NCI-H146 (cell line): ENCODE measurements at regions not wholly inside any gene's neighbourhood (a gene's known extent, or its start where the extent isn't known, plus 50 kb on each side); places are given as distances from the start of the nearest gene placed in this dataset.
"Not testable (repeated sequence)": the region's sequence is repeated elsewhere in the genome, so short reads cannot be mapped to it uniquely, and the experiment has no call there.

Experiments used
- DNase-seq: peaks from one replicate; lab custom pipeline; 2025; lab: John Stamatoyannopoulos, UW

DNA sequence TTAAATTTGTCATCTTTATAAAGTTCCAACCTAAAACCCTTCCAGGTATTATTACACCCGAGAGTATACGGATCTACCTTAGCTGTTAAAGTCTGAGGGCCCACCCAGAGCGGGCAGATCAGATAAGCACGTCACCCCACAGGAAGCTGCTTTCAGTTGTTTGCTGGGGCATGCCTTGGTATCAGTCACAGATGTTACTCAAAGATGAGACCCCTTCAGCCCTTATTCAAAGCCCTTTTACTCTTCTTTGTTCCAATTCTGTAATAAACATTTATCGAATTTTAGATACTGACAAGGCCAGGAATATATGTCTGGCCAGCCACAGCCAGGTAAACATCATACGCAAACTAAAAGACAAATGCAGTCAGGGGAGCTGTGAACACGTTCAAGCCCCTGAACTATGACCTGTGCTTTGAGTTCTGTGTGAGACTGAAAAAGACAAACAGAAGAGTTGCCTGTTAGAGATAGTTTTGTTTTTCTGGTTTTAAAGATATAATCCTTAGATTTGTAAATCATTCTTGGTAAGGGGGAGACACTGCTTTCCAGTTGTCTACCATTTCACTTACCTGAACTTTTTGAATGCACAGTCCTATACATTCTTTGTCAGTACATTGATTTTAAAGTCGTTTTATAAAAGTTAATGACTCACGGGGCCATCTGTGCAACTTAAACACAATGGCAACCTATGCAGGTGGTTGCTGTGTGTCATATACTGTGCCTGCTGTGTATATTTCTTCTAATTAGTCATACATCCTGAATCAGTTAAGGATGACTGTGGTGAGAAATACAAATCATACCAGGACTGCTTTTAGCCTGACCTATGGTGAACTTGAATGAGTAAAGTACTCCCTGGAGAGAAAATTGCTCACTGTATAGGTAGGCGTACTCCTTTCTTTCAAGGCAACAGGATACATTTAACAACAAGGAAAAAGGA is 100.5 kb upstream of the ITPRID2 start:
- DNase-seq, result peak; percentile 72

- no peak for DNase-seq
These were observed 98.6 kb upstream of the ITPRID2 start for GRCh38 chr2:181792906-181793305.

- DNase-seq, result no peak
These were observed 93.5 kb upstream of the ITPRID2 start for GRCh38 chr2:181798022-181798421.

GRCh38 chr2:181802300-181802699 is 89.2 kb upstream of the ITPRID2 start:
- not testable (repeated sequence) for DNase-seq

DNA sequence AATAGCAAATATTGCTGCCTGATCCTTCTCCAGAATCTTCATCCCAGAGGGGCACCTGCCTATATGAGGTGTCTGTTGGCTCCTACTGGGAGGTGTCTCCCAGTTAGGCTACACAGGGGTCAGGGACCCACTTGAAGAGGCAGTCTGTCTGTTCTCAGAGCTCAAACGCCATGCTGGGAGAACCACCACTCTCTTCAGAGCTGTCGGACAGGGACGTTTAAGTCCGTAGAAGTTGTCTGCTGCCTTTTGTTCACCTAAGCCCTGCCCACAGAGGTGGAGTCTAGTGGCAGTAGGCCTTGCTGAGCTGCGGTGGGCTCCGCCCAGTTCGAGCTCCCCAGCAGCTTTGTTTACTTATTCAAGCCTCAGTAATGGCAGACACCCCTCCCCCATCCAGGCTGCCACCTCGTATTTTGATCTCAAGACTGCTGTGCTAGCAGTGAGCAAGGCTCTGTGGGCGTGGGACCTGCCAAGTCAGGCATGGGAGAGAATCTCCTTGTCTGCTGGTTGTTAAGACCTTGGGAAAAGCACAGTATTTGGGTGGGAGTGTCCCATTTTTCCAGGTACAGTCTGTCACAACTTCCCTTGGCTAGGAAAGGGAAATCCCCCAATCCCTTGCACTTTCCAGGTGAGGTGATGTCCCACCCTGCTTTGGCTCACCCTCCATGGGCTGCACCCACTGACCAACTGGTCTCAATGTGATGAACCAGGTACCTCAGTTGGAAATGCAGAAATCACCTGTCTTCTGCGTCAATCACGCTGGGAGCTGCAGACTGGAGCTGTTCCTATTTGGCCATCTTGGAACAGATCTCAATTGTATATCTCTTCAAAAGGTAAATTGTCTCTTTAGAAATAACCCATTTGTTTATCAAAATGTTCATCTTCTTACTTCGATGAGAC is 87.4 kb upstream of the ITPRID2 start:
- DNase-seq, result not testable (repeated sequence)

DNA sequence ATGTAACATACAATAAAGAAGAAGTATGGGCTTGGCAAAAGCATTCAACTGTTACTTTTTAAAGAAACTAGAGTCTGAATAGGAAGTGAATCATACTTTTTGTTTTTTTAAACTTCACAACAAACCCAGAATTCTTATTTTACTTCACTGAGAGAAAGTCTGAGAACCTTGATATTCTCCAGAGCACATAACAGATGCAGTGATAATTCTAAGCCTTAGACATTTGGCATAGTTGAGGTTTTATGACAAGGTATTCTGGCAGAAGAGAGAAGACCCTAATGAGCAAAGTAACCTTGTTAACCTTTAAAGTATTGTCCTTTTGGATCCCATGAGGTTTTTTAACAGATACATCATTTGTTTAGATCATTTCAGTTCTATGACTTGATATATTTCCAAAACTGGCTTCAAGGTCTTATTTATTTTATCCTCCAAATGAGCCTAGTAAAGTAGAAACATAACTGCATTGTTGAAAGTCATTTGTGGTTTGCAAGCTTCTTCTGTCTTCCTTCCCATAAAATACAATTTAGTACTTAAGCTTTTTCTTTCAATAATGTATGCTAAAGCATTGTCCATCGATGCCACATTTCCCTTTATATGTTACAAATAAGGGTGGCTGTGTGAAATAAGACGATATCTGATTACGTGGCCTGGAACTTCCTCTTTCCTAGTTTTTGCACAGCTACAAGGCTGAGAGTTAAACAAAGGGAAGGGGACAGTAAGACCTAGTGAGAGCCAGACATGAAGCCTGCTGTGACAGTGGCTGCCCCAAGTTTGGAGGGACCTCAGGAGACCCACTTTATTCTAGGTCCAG is 86.1 kb upstream of the ITPRID2 start:
- DNase-seq, result no peak

DNA sequence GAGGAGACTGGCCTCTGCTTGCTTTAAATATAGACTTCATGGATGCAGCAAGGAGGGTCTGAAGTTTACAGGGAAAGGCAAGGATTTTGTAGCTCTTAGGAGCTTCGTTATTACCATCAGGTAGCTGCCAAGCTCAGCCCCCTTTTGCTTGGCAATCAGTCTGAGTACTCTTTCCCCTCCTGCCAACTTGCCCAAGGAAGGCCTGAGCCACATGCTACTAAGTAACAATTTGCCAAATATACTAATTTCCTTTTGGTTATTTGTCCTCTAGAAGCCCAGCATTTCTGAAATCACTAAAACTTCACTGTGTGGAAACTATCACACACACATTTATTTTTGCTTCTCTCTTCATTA is 85.5 kb upstream of the ITPRID2 start:
- DNase-seq, result no peak

DNA sequence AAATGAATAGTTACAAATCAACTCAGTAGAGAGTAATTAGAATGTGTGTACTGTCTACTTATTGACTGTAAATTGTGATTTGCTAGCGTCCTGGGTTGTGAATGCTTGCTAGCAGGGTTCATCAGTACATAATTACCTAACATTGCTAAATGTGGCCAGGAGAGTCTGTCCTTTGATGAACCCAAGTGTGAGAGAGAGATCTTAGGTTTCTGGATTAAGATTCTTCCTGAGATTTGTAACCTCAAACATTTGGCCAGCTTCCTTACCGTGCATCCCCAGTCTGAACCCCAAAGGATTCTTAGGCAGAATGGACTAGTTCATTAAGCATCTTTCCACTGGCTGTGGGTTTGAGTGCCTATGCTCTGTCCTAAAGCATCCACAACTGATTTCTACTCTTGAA is 84.0 kb upstream of the ITPRID2 start:
- DNase-seq, result no peak

- peak; percentile 42 for DNase-seq
These were observed 80.5 kb upstream of the ITPRID2 start for GRCh38 chr2:181810823-181811695.

- DNase-seq, result no peak
These were observed 79.3 kb upstream of the ITPRID2 start for GRCh38 chr2:181812106-181812743.

GRCh38 chr2:181814057-181814491 is 77.5 kb upstream of the ITPRID2 start:
- no peak for DNase-seq

- DNase-seq, result no peak
These were observed 74.0 kb upstream of the ITPRID2 start for GRCh38 chr2:181817509-181817908.

GRCh38 chr2:181818058-181818680 is 73.4 kb upstream of the ITPRID2 start:
- no peak for DNase-seq

DNA sequence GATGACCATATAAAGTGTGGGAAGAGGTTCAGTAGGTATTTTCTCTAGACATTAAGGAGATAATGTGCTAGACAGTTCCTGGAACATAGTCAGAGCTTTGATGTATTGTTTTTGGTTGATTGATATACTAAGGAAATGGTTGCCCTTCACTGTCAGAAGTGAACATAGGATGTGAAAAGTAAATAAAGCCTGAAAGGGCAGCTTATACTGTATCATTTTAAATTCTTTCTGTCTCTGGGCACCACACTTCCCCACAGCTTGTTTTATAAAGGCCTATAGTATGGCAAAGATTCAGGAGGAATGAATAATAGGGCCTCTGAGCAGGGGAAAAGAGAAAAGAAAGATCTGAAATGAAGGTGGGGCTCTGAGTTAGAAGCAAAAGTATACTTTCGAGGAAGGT is 72.7 kb upstream of the ITPRID2 start:
- no peak for DNase-seq

GRCh38 chr2:181821049-181821448 is 70.5 kb upstream of the ITPRID2 start:
- DNase-seq, result no peak

GRCh38 chr2:181822097-181822496 is 69.4 kb upstream of the ITPRID2 start:
- DNase-seq, result no peak

- DNase-seq, result no peak
These were observed 68.1 kb upstream of the ITPRID2 start for GRCh38 chr2:181823405-181823804.

DNA sequence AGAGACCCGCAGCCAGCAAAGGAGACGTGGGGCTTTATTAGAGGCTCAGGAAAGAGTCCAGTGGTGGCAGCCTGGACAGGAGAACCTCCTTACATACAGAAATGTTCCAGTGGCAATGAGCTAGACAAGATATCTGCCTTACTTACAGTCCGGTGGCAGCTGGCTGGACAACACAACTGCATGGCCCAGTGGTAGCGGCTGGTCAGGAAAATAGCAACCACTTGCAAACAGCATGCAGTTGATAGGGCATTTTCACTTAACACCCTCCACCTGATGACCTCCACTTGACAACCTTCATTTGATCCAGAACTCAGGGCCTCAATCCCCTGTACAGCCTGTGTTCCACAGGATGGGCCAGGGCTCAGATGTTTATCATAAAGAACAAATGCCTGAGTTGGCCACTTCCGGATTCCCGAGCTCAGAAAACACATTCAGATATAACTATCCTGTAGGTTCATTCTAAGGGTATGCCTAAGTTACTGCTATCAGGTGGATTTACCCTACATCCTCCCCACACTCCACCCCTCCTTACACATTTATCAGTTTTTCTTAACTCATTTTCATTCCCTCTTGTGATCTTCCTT is 63.3 kb upstream of the ITPRID2 start:
- no peak for DNase-seq

DNA sequence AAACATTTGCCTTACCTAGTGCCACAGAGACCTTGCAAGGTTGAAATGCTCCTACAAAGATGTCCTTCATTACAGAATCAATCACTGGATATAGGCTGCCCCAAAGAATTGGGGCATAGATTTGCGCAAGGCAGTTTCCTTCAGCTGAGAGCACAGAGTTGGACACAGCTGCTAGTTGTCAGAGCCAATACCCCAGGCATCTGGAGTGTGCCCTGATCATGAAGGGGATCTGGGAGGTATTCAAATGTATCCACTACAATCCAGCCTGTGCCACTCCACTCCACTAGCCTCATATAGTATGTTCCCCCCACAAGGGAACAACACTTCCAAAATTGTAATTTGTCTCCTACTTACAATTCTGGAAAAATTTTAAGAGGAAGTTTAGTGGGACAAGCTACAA is 62.3 kb upstream of the ITPRID2 start:
- no peak for DNase-seq

DNA sequence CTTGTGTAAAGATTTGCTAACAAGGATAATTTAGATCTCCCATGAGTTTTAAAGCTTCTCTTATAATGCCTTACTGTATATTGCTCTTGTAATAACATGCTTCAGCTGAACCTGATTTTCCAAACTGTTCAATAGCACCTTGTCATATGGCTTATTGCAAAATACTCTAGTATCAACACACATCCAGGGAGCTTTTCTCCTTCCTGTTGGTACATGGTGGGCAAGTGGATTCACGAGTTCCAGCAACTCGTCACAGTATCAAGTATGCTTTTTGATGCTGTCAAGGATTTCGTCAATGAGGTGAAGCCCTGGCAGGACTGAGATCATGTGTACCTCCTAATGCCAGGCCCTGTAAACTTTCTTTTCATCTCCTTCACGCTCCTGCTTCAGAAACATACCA is 59.5 kb upstream of the ITPRID2 start:
- DNase-seq, result no peak
